Effector memory CD8-positive, alpha-beta T cell (primary cell): ENCODE measurements at regions not wholly inside any gene's neighbourhood (a gene's known extent, or its start where the extent isn't known, plus 50 kb on each side); places are given as distances from the start of the nearest gene placed in this dataset.
A peak's percentile ranks its signal among the peaks of the same experiment; 100 is the strongest.

Source experiments
- ATAC-seq: fragments of 150-1000 bp; cut with Tn5 transposase; replicated peaks from 2 replicates; pipeline ENCODE4 v1.10.0; 2021; ENCODE audit warnings: mild to moderate bottlenecking, moderate library complexity
- DNase-seq, 3 experiments: peaks; one replicate each; pipeline ENCODE4 v3.0.0; 2021
- H3K27ac Mint-ChIP-seq, 2 donors: one replicate each; pipeline ENCODE4 v1.8.0; 2022; ENCODE audit warnings: mild to moderate bottlenecking in 2 of 2, mixed read lengths in 2 of 2, moderate library complexity in 2 of 2
- H3K27me3 Mint-ChIP-seq, 2 donors: one replicate each; pipeline ENCODE4 v1.8.0; 2022; ENCODE audit warnings: mixed read lengths in 2 of 2
- H3K36me3 Mint-ChIP-seq: one replicate; pipeline ENCODE4 v1.8.0; 2022; ENCODE audit warnings: mild to moderate bottlenecking, moderate library complexity, mixed read lengths; ENCODE audit not compliant: insufficient read depth
- H3K4me1 Mint-ChIP-seq, 2 donors: one replicate each; pipeline ENCODE4 v1.8.0; 2022; ENCODE audit warnings: low read depth in 2 of 2, mixed read lengths in 2 of 2
- H3K4me3 Mint-ChIP-seq, 2 donors: one replicate each; pipeline ENCODE4 v1.8.0; 2022; ENCODE audit warnings: mild to moderate bottlenecking in 2 of 2, mixed read lengths in 2 of 2, moderate library complexity in 2 of 2
- H3K9me3 Mint-ChIP-seq, 2 donors: one replicate each; pipeline ENCODE4 v1.8.0; 2022; ENCODE audit warnings: mixed read lengths in 2 of 2

DNA sequence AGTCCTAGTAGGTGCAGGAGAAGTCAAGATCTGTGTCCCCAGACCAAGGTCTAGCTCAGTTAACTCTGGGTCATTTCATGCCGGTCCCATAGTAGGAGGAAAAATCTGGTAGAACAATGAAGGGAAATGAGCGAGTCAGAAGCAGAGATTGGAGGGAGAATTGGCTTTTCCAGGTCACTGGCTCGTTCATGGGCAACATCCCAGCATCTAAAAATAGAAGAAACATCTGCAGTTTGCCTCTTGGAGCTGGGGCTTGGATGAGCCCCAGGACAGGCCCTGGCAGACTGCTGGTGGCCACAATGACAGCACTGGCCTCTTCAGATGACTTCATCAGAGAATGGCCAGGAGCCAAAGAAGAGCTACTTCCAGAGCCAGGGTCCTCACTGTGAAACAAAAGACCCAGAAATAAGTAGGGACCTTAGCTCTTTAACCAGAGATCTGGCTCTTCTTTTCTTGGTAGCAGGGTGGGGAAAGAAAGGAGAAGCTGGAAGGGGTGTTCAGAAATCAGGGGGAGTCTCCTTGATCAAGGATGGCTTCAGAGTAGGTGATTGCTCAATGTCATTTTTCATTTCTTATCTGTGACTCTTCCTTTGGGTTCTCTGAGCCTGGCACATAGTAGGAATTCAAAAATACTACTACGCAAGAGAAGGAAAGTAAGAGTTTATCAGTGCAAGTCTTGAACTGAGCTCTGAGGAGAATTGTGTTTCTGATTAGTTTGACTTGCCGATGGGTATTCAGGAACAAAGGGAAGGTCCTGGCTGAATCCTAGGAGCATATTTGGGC is 102.6 kb downstream of the TMPRSS5 start:
- no peaks in the 10 kb centered on the region for H3K36me3 Mint-ChIP-seq
- no peak for ATAC-seq

DNA sequence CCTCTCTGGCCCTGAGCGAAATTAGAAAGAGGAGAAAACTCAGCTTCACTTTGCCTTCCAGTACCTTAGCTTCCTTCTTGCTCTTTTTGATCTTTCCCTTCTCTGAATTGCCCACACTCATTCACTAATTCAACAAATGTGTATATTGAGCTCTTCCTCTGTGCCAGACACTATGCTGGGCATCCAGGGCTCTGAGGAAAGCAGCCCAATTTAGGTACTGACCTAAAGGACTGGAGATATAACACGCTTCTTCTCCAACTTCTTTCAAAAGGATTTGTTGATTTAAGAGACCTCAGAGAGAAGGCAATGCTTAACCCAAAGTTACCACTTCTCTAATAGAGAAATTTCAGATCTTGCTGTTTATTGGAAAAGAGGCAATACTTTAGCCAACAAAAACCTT is 103.6 kb downstream of the TMPRSS5 start:
- Mint-ChIP-seq H3K36me3 (no peaks in the 10 kb centered on the region), H3K4me3 (no peak overlapping the region), H3K9me3 (peaks cover 0 to 2% of the 10 kb centered on the region in 2 donors), H3K4me1 (no peaks in the 10 kb centered on the region), H3K27me3 (peaks cover 25 to 52% of the 10 kb centered on the region in 2 donors), H3K27ac (no peak overlapping the region)
- ATAC-seq (no peak), DNase-seq (no peak)

More for the DNA sequence above, 102.6 kb downstream of the TMPRSS5 start:
- peaks cover 0 to 2% of the 10 kb centered on the region in 2 donors for H3K9me3 Mint-ChIP-seq
- no peaks in the 10 kb centered on the region for H3K4me1 Mint-ChIP-seq
- no peak overlapping the region for H3K27ac Mint-ChIP-seq
- no peak for DNase-seq
- peaks cover 21 to 44% of the 10 kb centered on the region in 2 donors for H3K27me3 Mint-ChIP-seq
- H3K4me3 Mint-ChIP-seq = no peak overlapping the region

DNA sequence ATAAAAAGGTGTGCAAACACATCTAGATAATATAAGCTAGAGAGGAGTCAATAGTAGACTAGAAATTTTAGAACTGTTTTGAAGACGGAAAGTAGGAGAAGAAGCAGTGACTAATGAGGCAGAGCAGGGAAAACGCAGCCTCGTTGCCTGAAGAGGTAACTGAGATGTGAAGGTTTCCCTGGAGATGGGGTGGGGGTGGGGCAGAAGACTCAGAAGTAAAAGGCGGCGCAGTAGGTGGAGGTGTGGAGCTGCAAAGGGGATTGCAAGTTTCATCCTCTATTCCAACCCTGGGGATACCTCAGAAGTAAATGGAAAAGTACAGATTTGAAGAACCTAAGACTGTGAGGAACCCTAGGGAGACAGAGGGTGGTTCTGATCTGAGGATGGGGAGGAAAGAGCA is 109.5 kb downstream of the TMPRSS5 start:
- H3K27me3 Mint-ChIP-seq = peaks cover 51 to 61% of the 10 kb centered on the region in 2 donors
- H3K9me3 Mint-ChIP-seq = no peaks in the 10 kb centered on the region
- H3K4me3 Mint-ChIP-seq = no peak overlapping the region
- H3K4me1 Mint-ChIP-seq = no peaks in the 10 kb centered on the region
- ATAC-seq (no peak), DNase-seq (no peak)
- no peaks in the 10 kb centered on the region for H3K36me3 Mint-ChIP-seq
- no peak overlapping the region for H3K27ac Mint-ChIP-seq

DNA sequence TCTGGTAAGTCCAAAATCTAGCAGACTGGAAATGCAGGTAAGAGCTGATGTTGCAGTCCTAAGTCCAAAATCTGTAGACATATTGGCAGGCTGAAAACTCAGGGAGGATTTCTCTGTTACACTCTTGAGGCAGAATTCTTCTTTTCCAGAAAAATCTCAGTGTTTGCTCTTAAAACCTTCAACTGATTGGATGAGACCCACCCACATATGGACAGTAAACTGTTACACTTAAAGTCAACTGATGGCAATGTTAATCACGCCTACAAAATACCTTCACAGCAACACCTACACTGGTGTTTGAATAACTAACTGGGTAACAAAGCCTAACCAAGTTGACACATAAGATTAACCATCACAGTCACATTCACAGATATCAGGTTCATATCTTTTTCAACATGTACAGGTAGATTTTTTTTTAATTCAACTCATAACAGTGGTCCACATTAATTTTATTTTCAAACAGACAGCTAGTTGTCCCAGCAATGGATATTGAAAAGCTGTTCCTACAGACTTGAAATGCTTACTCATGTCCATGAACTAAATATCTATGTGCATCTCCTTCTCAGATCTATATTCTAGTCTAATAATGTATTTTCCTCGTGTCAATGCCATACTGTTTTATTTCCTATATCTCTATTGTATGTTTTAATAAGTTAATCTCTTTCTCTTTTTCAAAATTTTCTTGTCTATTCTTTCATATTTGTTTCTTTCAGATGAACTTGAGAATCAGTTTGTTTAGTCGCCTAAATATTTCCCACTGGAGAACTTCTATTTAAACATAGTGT is 110.1 kb downstream of the TMPRSS5 start:
- no peak overlapping the region for H3K27ac Mint-ChIP-seq
- no peaks in the 10 kb centered on the region for H3K4me1 Mint-ChIP-seq
- no peak for ATAC-seq
- H3K36me3 Mint-ChIP-seq = no peaks in the 10 kb centered on the region
- DNase-seq = no peak
- peaks cover 53 to 61% of the 10 kb centered on the region in 2 donors for H3K27me3 Mint-ChIP-seq
- H3K4me3 Mint-ChIP-seq = no peak overlapping the region
- no peaks in the 10 kb centered on the region for H3K9me3 Mint-ChIP-seq

DNA sequence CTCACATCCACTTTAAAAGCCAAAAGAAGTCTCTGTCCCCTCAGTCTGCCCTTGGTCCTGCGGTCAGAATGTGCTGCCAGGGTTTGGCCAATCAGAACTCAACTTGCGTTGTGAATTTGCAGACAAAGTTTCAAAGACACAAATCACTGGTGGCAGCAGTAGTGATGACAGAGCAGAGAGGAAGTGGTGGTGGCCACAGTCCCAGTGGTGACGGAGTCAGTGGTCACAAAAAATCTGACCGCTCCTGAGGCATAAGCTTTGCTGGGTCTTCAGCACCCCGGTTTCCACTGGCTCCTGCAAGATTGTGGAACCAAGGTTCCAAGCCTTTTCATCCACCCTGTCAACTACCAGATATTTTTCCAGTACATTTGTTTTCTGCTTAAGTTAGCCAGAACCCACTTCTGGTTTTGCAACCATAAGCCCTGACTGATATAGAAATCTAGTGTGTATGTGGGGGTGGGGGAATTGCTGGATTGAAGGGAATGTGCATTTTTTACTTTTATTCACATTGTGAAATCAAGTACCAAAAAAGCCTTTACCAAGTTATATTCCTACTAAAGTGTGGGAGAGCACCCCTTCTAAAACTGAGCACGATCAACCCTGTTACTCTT is 112.3 kb downstream of the TMPRSS5 start:
- Mint-ChIP-seq H3K9me3 (no peaks in the 10 kb centered on the region), H3K4me1 (no peaks in the 10 kb centered on the region), H3K4me3 (no peak overlapping the region), H3K36me3 (no peaks in the 10 kb centered on the region), H3K27me3 (peaks cover 57 to 61% of the 10 kb centered on the region in 2 donors), H3K27ac (no peak overlapping the region)
- DNase-seq = no peak
- ATAC-seq = peak; percentile 65

DNA sequence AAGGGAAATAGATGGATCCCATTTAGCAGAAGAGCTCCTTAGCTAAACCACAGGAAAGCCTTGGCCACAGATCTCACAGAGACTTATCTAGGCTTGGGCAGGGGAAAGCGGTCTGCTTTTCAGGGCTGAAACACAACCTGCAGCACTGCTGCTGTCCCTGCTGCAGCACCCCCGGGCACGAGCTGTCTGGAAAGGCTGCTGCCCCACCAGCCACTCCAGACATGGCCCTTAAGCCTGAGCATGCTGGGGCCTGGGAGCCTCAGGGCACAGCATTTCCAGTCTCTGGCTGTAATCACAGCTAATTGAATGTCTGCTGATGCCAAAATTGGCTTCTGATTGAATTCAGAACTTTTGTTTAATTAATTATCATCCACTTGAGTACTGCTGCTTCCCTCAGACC is 115.0 kb downstream of the TMPRSS5 start:
- Mint-ChIP-seq H3K27ac (no peak overlapping the region), H3K36me3 (no peaks in the 10 kb centered on the region), H3K9me3 (no peaks in the 10 kb centered on the region), H3K4me3 (no peak overlapping the region), H3K4me1 (no peaks in the 10 kb centered on the region), H3K27me3 (peaks cover 36 to 37% of the 10 kb centered on the region in 2 donors)
- no peak for ATAC-seq
- no peak for DNase-seq

DNA sequence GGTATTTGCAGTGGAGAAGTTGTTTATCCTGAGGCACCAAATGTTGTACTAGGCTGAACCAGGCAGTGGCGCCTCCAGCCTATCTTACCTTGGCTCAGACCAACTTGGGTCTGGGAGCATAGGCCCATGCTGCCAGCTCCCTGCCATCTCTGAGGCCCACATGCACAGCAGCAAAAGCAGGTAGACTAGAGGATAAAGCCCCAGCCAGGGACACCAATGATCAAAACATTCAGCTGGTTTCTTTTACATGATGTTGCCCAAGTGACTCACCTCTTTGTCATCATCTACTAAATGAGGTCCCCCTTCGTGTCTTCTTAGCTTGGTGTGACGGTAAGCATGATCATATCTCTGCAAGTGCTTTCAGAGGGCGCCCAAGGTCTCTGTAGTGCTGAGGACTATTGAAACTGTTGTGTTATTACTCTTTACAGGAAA is 112.1 kb upstream of the DRD2 start:
- no peak overlapping the region for H3K4me3 Mint-ChIP-seq
- no peaks in the 10 kb centered on the region for H3K4me1 Mint-ChIP-seq
- peaks cover 12 to 24% of the 10 kb centered on the region in 2 donors for H3K27me3 Mint-ChIP-seq
- no peak for DNase-seq
- no peaks in the 10 kb centered on the region for H3K9me3 Mint-ChIP-seq
- ATAC-seq = no peak
- no peak overlapping the region for H3K27ac Mint-ChIP-seq
- H3K36me3 Mint-ChIP-seq = no peaks in the 10 kb centered on the region

DNA sequence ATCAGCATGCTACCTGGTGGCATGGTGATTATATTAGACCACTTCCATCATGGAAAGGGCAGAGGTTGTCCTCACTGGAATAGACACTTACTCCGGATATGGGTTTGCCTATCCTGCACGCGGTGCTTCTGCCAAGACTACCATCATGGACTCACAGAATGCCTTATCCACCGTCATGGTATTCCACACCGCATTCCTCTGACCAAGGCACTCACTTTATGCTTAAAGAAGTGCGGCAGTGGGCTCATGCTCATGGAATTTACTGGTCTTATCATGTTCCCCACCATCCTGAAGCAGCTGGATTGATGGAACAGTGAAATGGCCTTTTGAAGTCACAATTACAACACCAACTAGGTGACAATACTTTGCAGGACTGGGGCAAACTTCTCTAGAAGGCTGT is 109.2 kb upstream of the DRD2 start:
- Mint-ChIP-seq H3K27me3 (peaks cover 2 to 20% of the 10 kb centered on the region in 2 donors), H3K4me3 (no peak overlapping the region), H3K9me3 (no peaks in the 10 kb centered on the region), H3K36me3 (no peaks in the 10 kb centered on the region), H3K27ac (no peak overlapping the region), H3K4me1 (no peaks in the 10 kb centered on the region)
- no peak for ATAC-seq
- DNase-seq = no peak

DNA sequence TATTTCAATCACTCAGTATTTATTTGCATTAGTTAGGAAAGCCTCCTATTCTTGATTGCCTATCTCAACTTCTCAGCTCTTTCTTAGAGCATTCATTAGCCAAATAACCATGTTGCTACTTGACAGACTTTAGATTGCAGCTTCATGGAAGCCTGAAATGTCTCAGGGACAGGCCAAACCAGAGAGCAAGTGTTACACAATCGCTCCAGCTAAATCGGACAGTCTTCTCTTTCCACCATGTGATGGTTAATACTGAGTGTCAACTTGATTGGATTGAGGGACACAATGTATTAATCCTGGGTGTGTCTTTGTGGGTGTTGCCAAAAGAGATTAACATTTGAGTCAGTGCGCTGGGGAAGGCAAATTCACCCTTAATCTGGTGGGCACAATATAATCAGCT is 106.5 kb upstream of the DRD2 start:
- Mint-ChIP-seq H3K4me1 (peaks cover 2 to 5% of the 10 kb centered on the region in 2 donors), H3K27me3 (peaks cover 19 to 46% of the 10 kb centered on the region in 2 donors), H3K36me3 (no peaks in the 10 kb centered on the region), H3K4me3 (no peak overlapping the region), H3K9me3 (no peaks in the 10 kb centered on the region), H3K27ac (no peak overlapping the region)
- no peak for ATAC-seq
- no peak for DNase-seq

DNA sequence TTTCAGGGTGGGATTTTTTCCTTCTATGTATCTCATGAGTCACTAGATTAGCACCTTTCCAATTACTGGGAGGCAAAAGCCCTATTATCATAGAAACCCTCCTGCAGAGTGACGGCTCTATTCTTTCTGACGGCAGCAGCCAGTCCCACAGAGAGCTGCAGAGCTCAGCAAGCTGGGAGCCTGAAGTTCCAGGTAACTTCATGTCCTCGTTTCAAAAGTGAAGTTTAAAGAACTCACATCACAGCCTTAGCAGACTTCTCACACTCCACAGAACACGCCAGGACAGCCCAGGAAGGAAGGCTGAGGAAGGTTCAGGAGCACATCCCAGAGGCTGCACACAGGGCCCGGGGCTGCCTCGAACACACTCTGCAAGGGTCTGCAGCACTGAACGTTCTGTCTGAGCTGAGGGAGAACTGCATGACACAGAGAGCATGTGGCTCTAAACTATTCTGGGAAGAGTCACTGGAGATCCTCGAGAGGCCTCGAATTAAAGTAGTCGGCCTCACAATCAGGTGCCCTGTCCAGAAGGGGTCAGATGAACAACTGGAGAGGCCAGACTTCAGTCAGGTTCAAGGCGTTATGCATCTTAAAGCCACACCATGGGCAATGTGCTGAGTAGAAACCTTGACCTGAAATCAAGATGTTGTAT is 104.2 kb upstream of the DRD2 start:
- Mint-ChIP-seq H3K4me1 (peaks cover 2 to 5% of the 10 kb centered on the region in 2 donors), H3K27me3 (peaks cover 19 to 55% of the 10 kb centered on the region in 2 donors), H3K4me3 (no peak overlapping the region), H3K36me3 (no peaks in the 10 kb centered on the region), H3K27ac (no peak overlapping the region), H3K9me3 (no peaks in the 10 kb centered on the region)
- DNase-seq (no peak), ATAC-seq (no peak)

DNA sequence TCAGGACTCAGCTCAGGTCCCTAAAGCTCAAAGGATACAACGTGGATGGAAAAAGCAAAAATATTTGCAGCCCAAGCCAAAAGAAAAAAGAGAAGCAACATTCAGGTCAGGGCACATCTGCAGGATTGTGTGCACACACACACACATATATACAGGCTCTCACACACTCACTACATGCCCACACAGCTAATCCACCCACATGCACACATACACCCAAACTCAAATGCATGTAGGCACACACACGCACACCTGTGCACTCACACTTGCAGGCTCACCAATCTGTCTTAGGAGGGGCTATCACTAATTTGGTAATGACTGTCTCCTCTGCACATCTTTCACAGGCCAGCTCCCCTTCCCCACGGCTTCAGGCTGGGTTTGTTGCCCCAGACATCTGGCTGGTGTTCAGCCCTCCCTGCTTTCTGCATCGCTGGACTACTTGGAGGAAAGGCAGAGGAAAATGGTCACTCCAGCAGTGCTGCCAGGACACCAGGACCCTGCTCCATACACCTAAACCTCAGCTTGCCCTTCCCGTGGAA is 103.6 kb upstream of the DRD2 start:
- no peaks in the 10 kb centered on the region for H3K36me3 Mint-ChIP-seq
- ATAC-seq (no peak), DNase-seq (no peak)
- H3K27ac Mint-ChIP-seq = no peak overlapping the region
- H3K27me3 Mint-ChIP-seq = peaks cover 19 to 51% of the 10 kb centered on the region in 2 donors
- H3K9me3 Mint-ChIP-seq = no peaks in the 10 kb centered on the region
- H3K4me3 Mint-ChIP-seq = no peak overlapping the region
- peaks cover 2 to 5% of the 10 kb centered on the region in 2 donors for H3K4me1 Mint-ChIP-seq

DNA sequence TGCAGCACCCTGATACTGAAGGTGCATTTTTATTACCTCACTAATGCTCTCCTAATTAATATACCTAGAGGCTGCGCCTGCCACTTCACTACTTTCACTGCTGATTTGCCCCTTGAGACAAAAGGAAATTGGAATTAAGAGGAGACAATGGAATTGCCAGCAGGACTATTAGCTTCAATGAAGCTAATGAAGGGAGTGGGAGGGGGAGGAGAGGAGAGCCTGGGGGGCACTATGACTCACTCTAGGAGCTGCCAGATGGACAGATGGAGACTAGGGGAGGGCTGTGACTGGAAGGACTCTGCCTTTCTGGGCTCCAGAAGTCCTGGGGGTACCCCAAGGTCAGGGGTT is 102.8 kb upstream of the DRD2 start:
- H3K9me3 Mint-ChIP-seq = no peaks in the 10 kb centered on the region

DNA sequence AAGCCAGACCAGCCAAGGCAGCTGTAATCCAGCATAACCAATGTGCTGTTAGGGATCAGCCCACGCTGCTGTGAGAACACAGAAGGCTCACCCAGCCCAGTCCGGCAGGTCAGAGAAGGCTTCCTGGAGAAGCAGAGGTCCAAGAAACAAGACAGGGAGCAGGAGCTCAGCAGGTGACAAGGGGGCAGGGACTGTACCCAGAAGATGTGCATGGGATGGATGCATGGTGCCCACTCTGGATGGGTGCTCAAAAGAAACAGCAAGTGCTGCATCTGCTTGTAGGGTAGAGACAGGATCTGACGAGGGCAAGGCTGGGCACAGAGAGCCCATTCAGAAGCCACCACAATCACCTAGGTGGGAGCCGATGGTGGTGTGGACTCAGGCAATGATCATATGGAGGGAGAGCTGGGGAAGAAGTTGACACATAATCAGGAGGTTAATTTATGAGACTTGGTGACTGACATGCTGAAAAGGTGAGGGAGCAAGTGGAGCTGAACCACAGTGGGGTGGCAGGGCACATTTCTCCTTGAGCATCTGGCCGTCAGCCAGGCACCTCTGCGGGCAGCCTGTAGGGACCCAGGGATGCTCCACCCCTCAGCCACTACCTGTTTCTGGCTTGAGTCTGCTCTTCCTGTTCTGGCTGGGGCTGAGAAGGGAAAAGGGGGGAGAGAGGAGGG is 102.3 kb upstream of the DRD2 start:
- ATAC-seq (no peak), DNase-seq (no peak)
- H3K27me3 Mint-ChIP-seq = peaks cover 21 to 45% of the 10 kb centered on the region in 2 donors
- peaks cover 2 to 5% of the 10 kb centered on the region in 2 donors for H3K4me1 Mint-ChIP-seq
- H3K27ac Mint-ChIP-seq = no peak overlapping the region
- no peak overlapping the region for H3K4me3 Mint-ChIP-seq
- H3K9me3 Mint-ChIP-seq = no peaks in the 10 kb centered on the region
- H3K36me3 Mint-ChIP-seq = no peaks in the 10 kb centered on the region

More for the DNA sequence above, 102.8 kb upstream of the DRD2 start:
- peaks cover 19 to 45% of the 10 kb centered on the region in 2 donors for H3K27me3 Mint-ChIP-seq
- H3K4me1 Mint-ChIP-seq = peaks cover 2 to 5% of the 10 kb centered on the region in 2 donors
- no peak for ATAC-seq
- no peak overlapping the region for H3K27ac Mint-ChIP-seq
- H3K36me3 Mint-ChIP-seq = no peaks in the 10 kb centered on the region
- H3K4me3 Mint-ChIP-seq = no peak overlapping the region
- DNase-seq = no peak
